ENCODE measurements at regions not wholly inside any gene's neighbourhood (a gene's known extent, or its start where the extent isn't known, plus 50 kb on each side); places are given as distances from the start of the nearest gene placed in this dataset.

- no peaks in the 10 kb centered on the region for H3K9me3 ChIP-seq
- no peak for DNase-seq
- no peaks in the 10 kb centered on the region for H3K4me1 ChIP-seq
- intact Hi-C loops (cut with DNase I; ENCODE audit: low total_unique reads), result no loop called here
- no peaks in the 10 kb centered on the region for H3K27me3 ChIP-seq
- TF ChIP-seq, protein P1, sequence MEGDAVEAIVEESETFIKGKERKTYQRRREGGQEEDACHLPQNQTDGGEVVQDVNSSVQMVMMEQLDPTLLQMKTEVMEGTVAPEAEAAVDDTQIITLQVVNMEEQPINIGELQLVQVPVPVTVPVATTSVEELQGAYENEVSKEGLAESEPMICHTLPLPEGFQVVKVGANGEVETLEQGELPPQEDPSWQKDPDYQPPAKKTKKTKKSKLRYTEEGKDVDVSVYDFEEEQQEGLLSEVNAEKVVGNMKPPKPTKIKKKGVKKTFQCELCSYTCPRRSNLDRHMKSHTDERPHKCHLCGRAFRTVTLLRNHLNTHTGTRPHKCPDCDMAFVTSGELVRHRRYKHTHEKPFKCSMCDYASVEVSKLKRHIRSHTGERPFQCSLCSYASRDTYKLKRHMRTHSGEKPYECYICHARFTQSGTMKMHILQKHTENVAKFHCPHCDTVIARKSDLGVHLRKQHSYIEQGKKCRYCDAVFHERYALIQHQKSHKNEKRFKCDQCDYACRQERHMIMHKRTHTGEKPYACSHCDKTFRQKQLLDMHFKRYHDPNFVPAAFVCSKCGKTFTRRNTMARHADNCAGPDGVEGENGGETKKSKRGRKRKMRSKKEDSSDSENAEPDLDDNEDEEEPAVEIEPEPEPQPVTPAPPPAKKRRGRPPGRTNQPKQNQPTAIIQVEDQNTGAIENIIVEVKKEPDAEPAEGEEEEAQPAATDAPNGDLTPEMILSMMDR (IDR thresholded peaks at IDR 0.05), result no peak
- no peak for TF ChIP-seq POLR2A (IDR thresholded peaks at IDR 0.05)
- no peak overlapping the region for H3K27ac ChIP-seq
- no peak overlapping the region for H3K4me3 ChIP-seq
- no peaks in the 10 kb centered on the region for H3K36me3 ChIP-seq (ENCODE audit: low read depth, missing control alignments)
These were observed 158.6 kb upstream of the SNX7 start for GRCh38 chr1:98502937-98503336.

- DNase-seq, result no peak
- Histone ChIP-seq H3K4me3 (no peak overlapping the region), H3K9me3 (no peaks in the 10 kb centered on the region), H3K27me3 (no peaks in the 10 kb centered on the region), H3K36me3 (ENCODE audit: low read depth, missing control alignments) (no peaks in the 10 kb centered on the region), H3K4me1 (no peaks in the 10 kb centered on the region), H3K27ac (no peak overlapping the region)
- WGBS, 2 donors, result 84 to 92% methylated on average over 2 of the region's 2 CpGs
- intact Hi-C loops (cut with DNase I; ENCODE audit: low total_unique reads), result no loop called here
- TF ChIP-seq, protein P1 (IDR thresholded peaks at IDR 0.05), result no peak
- TF ChIP-seq POLR2A (IDR thresholded peaks at IDR 0.05), result no peak
These were observed 161.2 kb upstream of the SNX7 start for GRCh38 chr1:98500324-98500723.

DNA sequence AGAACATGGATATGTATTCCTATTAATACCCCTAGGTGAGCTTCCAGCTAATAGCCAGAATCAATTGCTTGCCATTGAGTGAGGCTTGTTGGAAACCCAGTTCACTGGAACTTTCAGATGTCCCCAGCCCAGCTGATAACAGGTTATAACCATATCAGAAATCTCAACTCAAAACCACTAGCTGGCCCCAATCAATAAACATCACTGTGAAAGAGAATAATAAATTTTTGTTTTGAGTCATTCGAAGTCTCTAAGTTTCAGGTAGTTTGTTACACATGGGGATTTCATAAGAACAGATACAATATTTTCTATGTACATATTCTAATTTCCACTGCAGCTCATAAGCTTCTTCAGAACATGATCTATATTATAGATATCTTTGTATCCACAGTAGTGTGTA lies 162.9 kb upstream of the SNX7 start:
- WGBS, 2 donors, result 93 to 97% methylated on average over 1 of the region's 1 CpG
- H3K27me3 ChIP-seq, result no peaks in the 10 kb centered on the region
- no peak overlapping the region for H3K27ac ChIP-seq
- H3K9me3 ChIP-seq, result no peaks in the 10 kb centered on the region
- TF ChIP-seq POLR2A (IDR thresholded peaks at IDR 0.05), result no peak
- TF ChIP-seq, protein P1 (IDR thresholded peaks at IDR 0.05), result no peak
- intact Hi-C loops (cut with DNase I; ENCODE audit: low total_unique reads), result no loop called here
- no peak overlapping the region for H3K4me3 ChIP-seq
- no peaks in the 10 kb centered on the region for H3K4me1 ChIP-seq
- no peaks in the 10 kb centered on the region for H3K36me3 ChIP-seq (ENCODE audit: low read depth, missing control alignments)
- DNase-seq, result no peak

DNA sequence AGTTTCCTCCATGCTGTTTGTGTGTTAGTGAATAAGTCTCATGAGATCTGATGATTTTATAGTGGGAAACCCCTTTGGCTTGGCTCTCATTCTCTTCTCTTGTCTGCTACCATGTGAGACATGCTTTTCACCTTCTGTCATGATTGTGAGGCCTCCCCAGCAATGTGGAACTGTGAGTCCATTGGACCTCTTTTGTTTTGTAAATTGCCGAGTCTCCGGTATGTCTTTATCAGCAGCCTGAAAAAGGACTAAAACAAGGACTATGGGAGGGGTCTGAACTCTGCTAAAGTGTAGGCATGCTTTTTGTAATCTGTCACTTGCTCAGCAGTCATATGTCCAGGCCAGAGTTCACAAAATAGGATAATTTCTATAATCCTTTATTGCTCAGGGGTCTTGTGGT lies 164.0 kb upstream of the SNX7 start:
- no peak for DNase-seq
- TF ChIP-seq, protein P1 (IDR thresholded peaks at IDR 0.05), result no peak
- no peak for TF ChIP-seq POLR2A (IDR thresholded peaks at IDR 0.05)
- Histone ChIP-seq H3K4me3 (no peak overlapping the region), H3K4me1 (no peaks in the 10 kb centered on the region), H3K27me3 (no peaks in the 10 kb centered on the region), H3K27ac (no peak overlapping the region), H3K9me3 (no peaks in the 10 kb centered on the region), H3K36me3 (ENCODE audit: low read depth, missing control alignments) (no peaks in the 10 kb centered on the region)
- WGBS, 2 donors, result 86 to 96% methylated on average over 2 of the region's 2 CpGs
- intact Hi-C loops (cut with DNase I; ENCODE audit: low total_unique reads), result no loop called here

GRCh38 chr1:98496256-98496995 lies 165.1 kb upstream of the SNX7 start:
- DNase-seq, result no peak
- Histone ChIP-seq H3K4me3 (no peak overlapping the region), H3K4me1 (no peaks in the 10 kb centered on the region), H3K27me3 (no peaks in the 10 kb centered on the region), H3K9me3 (no peaks in the 10 kb centered on the region), H3K36me3 (ENCODE audit: low read depth, missing control alignments) (no peaks in the 10 kb centered on the region), H3K27ac (no peak overlapping the region)
- TF ChIP-seq, protein P1 (IDR thresholded peaks at IDR 0.05), result no peak
- TF ChIP-seq POLR2A (IDR thresholded peaks at IDR 0.05), result no peak
- intact Hi-C loops (cut with DNase I; ENCODE audit: low total_unique reads), result no loop called here
- 74 to 83% methylated on average over 2 of the region's 2 CpGs for WGBS, 2 donors
